ENCODE measurements at regions not wholly inside any gene's neighbourhood (a gene's known extent, or its start where the extent isn't known, plus 50 kb on each side); places are given as distances from the start of the nearest gene placed in this dataset.

DNA sequence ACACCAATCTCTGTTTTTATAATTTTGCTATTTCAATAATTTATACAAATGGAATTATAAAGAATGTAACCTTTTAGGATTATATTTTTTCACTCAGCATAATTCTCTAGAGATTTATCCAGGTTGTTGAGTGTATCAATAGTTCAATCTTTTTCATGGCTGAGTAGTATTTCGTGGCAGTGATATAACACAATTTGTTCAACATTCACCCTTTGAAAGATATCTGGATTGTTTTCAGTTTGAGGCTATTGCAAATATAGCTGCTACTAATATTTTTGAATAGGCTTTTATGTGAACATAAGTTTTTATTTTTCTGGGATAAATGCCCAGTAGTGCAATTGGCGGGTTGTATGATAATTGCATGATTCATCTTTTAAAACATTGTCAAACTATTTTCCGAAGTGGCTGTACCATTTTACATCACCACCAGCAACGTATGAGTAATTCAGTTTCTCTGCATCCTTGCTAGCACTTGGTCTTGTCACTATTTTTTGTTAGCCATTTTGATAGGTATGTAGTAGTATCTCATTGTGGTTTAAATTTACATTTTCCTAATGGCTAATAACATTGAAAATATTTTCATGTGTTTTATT, 55.6 kb upstream of the ABCD3 start:
- Histone ChIP-seq H3K9me3 (ENCODE audit: control insufficient read depth, insufficient read depth, low read depth, low read length) (no peaks in the 10 kb centered on the region), H3K27ac (ENCODE audit: extremely low read depth, low read depth, low read length) (no peak overlapping the region), H3K36me3 (ENCODE audit: control insufficient read depth in 2 of 2, insufficient read depth in 1 of 2, low read length in 2 of 2) (no peaks in the 10 kb centered on the region), H3K4me3 (ENCODE audit: low read depth, low read length) (no peak overlapping the region), H3K4me1 (ENCODE audit: control insufficient read depth, insufficient read depth, low read length) (no peaks in the 10 kb centered on the region)
- TF ChIP-seq ZNF146 (tag by site-specific recombination; IDR thresholded peaks at IDR 0.05) (0 out of 2 replicates have a peak, but pooled peaks have one; percentile 5), ZNF664 (tag by site-specific recombination; IDR thresholded peaks at IDR 0.05) (peak; percentile 81), REPIN1 (tag by site-specific recombination; IDR thresholded peaks at IDR 0.05; ENCODE audit: low read depth) (no peak), KLF9 (tag by site-specific recombination; IDR thresholded peaks at IDR 0.05; ENCODE audit: low read depth) (no peak)
- CTCF ChIA-PET, result no interaction called here
- POLR2A ChIA-PET, result no interaction called here

DNA sequence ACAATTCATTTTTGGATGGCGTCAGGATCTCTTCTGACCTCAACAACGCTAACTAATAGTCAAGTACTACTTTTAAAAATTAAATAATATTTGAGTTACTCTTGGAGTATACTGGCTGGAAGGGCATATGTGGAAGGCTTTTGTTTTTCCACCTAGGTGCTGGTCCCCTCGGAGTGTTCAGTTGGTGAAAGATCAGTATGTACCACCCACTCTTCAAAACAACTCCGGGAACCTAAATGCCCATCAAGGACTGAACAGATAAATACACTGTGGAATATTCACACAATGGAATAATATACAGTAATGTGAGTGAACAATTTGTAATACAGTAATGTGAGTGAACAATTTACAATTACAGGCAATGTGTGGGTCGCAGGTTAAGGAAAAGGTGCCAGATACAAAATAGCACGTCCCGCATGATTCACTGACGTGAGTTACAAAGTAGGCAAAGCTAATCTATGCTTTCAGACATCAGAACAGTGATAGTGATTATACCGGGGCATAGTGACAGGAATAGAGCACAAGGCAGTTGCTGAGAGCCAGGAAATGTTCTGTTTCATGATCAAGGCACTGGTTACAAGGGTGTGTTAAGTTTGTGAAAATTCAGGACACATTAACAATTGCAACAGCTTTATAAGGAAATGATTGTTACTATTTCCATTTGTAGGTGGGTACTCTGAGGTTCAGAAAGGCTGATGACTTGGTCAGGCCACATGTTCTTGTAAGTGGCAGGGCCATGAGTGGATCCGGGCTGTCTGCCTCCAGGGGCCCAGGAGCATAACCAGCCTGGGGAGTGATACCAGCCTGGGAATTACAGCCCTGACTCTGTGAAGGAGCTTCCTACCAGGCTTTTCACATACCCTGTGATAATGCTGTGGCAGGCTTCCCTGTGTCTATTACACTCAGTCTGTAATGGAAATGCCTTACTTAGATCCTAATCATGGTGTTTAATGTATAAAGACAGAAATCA, 59.3 kb upstream of the ABCD3 start:
- CTCF ChIA-PET, result interaction anchor here (0.8 kb wide), 1 partner anchor 23 kb away, joined by 4 read pairs; no protein-coding TSS in a partner anchor
- no peak overlapping the region for H3K27ac ChIP-seq (ENCODE audit: extremely low read depth, low read depth, low read length)
- H3K4me3 ChIP-seq (ENCODE audit: low read depth, low read length), result no peak overlapping the region
- POLR2A ChIA-PET, result no interaction called here
- no peaks in the 10 kb centered on the region for H3K4me1 ChIP-seq (ENCODE audit: control insufficient read depth, insufficient read depth, low read length)
- no peaks in the 10 kb centered on the region for H3K36me3 ChIP-seq (ENCODE audit: control insufficient read depth in 2 of 2, insufficient read depth in 1 of 2, low read length in 2 of 2)
- H3K9me3 ChIP-seq (ENCODE audit: control insufficient read depth, insufficient read depth, low read depth, low read length), result no peaks in the 10 kb centered on the region
- TF ChIP-seq ZNF16 (tag by site-specific recombination; IDR thresholded peaks at IDR 0.05; ENCODE audit: low read depth) (no peak), ZNF292 (tag by site-specific recombination; IDR thresholded peaks at IDR 0.05; ENCODE audit: borderline replicate concordance, low read depth) (no peak), IKZF3 (tag by site-specific recombination; IDR thresholded peaks at IDR 0.05) (no peak), ZFP69B (tag by site-specific recombination; IDR thresholded peaks at IDR 0.05) (no peak), ZSCAN23 (tag by site-specific recombination; IDR thresholded peaks at IDR 0.05) (no peak), ZNF624 (tag by site-specific recombination; IDR thresholded peaks at IDR 0.05) (no peak), ZNF266 (tag by site-specific recombination; IDR thresholded peaks at IDR 0.05; ENCODE audit: low read depth) (no peak), ZNF133 (tag by site-specific recombination; IDR thresholded peaks at IDR 0.05) (no peak), KLF8 (tag by site-specific recombination; IDR thresholded peaks at IDR 0.05) (no peak), HOXC10 (CRISPR knock-in tag; IDR thresholded peaks at IDR 0.05) (no peak), ZNF830 (tag by site-specific recombination; IDR thresholded peaks at IDR 0.05; ENCODE audit: low read depth) (no peak), ZFP37 (tag by site-specific recombination; IDR thresholded peaks at IDR 0.05) (no peak), ZNF302 (tag by site-specific recombination; IDR thresholded peaks at IDR 0.05; ENCODE audit: low read depth) (no peak)
- TF ChIP-seq, protein P1, sequence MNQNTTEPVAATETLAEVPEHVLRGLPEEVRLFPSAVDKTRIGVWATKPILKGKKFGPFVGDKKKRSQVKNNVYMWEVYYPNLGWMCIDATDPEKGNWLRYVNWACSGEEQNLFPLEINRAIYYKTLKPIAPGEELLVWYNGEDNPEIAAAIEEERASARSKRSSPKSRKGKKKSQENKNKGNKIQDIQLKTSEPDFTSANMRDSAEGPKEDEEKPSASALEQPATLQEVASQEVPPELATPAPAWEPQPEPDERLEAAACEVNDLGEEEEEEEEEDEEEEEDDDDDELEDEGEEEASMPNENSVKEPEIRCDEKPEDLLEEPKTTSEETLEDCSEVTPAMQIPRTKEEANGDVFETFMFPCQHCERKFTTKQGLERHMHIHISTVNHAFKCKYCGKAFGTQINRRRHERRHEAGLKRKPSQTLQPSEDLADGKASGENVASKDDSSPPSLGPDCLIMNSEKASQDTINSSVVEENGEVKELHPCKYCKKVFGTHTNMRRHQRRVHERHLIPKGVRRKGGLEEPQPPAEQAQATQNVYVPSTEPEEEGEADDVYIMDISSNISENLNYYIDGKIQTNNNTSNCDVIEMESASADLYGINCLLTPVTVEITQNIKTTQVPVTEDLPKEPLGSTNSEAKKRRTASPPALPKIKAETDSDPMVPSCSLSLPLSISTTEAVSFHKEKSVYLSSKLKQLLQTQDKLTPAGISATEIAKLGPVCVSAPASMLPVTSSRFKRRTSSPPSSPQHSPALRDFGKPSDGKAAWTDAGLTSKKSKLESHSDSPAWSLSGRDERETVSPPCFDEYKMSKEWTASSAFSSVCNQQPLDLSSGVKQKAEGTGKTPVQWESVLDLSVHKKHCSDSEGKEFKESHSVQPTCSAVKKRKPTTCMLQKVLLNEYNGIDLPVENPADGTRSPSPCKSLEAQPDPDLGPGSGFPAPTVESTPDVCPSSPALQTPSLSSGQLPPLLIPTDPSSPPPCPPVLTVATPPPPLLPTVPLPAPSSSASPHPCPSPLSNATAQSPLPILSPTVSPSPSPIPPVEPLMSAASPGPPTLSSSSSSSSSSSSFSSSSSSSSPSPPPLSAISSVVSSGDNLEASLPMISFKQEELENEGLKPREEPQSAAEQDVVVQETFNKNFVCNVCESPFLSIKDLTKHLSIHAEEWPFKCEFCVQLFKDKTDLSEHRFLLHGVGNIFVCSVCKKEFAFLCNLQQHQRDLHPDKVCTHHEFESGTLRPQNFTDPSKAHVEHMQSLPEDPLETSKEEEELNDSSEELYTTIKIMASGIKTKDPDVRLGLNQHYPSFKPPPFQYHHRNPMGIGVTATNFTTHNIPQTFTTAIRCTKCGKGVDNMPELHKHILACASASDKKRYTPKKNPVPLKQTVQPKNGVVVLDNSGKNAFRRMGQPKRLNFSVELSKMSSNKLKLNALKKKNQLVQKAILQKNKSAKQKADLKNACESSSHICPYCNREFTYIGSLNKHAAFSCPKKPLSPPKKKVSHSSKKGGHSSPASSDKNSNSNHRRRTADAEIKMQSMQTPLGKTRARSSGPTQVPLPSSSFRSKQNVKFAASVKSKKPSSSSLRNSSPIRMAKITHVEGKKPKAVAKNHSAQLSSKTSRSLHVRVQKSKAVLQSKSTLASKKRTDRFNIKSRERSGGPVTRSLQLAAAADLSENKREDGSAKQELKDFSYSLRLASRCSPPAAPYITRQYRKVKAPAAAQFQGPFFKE (tag by site-specific recombination; IDR thresholded peaks at IDR 0.05; ENCODE audit: borderline replicate concordance), result no peak
- TF ChIP-seq, protein P2, sequence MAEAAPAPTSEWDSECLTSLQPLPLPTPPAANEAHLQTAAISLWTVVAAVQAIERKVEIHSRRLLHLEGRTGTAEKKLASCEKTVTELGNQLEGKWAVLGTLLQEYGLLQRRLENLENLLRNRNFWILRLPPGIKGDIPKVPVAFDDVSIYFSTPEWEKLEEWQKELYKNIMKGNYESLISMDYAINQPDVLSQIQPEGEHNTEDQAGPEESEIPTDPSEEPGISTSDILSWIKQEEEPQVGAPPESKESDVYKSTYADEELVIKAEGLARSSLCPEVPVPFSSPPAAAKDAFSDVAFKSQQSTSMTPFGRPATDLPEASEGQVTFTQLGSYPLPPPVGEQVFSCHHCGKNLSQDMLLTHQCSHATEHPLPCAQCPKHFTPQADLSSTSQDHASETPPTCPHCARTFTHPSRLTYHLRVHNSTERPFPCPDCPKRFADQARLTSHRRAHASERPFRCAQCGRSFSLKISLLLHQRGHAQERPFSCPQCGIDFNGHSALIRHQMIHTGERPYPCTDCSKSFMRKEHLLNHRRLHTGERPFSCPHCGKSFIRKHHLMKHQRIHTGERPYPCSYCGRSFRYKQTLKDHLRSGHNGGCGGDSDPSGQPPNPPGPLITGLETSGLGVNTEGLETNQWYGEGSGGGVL (tag by site-specific recombination; IDR thresholded peaks at IDR 0.05), result no peak

All from HEK293 (cell line).